ENCODE measurements at regions not wholly inside any gene's neighbourhood (a gene's known extent, or its start where the extent isn't known, plus 50 kb on each side); places are given as distances from the start of the nearest gene placed in this dataset.

DNA sequence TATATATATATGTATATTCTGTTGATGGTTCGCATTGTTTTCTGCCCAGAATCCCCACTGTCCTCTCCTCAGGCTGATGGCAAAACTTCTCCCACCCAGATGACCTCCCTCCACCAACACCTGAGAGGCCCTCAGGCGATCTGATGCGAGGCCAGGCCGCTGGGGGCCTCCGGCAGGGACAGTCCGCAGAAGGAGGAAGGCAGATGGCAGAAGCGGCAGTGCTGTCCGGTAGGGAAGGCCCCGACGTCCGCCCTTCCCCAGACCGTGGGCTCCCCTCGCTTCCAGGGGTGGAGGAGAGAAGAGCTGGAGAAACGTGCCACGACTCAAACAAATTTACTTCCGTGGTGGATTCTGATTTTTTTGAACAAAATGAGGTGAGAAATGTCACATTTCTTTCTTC lies 178.3 kb upstream of the RGS6 start:
- Histone ChIP-seq H3K4me3 (no peak overlapping the region), H3K36me3 (no peaks in the 10 kb centered on the region), H3K4me1 (peaks cover 0 to 18% (median 0%) of the 10 kb centered on the region in 3 donors), H3K27me3 (no peaks in the 10 kb centered on the region), H3K27ac (no peak overlapping the region), H3K9me3 (peaks cover 0 to 4% (median 0%) of the 10 kb centered on the region in 3 donors)
- TF ChIP-seq EP300 (IDR thresholded peaks at IDR 0.05) (no peak), CTCF (IDR thresholded peaks at IDR 0.05) (no peak), POLR2AphosphoS5 (IDR thresholded peaks at IDR 0.05) (no peak), POLR2A (IDR thresholded peaks at IDR 0.05) (no peak)
- WGBS, 2 donors (ENCODE audit: low coverage in 1 of 2), result 86 to 96% methylated on average over 6 to 13 of the region's 16 CpGs
- no peak for ATAC-seq

DNA sequence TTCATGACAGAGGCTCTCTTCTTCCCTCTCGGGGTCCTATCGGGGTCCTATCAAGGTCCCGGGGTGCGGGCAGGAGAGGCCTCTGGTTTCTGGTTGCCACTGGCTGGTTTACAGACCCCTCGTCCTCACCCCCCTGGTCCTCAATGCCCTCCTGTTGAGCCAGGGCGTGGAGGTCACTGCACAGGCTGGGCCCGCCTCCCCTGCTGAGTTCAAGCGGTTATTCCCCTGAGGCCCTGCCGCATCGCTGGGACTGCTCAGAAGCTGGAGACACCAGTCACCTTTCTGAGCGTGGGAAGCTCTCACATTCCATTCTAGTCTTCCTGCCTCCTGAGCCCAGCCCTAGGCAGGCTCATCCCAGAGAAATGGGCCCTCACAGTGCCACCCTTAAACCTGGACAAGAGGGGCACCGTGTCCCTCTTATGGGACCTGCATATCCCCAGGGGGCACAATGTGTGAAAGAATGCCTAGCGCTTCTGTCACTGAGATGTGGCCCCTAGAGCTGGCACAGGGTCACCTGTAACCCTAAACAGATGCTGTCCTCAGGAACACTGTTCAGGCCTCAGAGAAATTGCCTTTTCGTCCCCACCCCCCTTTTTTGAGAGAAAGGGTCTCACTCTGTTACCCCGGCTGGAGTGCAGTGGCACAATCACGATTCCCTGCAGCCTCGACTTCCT lies 177.7 kb upstream of the RGS6 start:
- ATAC-seq, result no peak
- WGBS, 2 donors (ENCODE audit: low coverage in 1 of 2), result 96 to 100% methylated on average over 1 to 9 of the region's 17 CpGs
- H3K4me1 ChIP-seq, result peaks cover 0 to 18% (median 0%) of the 10 kb centered on the region in 3 donors

GRCh38 chr14:71758229-71758951 lies 173.8 kb upstream of the RGS6 start:
- Histone ChIP-seq H3K9me3 (peaks cover 0 to 5% (median 0%) of the 10 kb centered on the region in 3 donors), H3K27ac (no peak overlapping the region), H3K27me3 (no peaks in the 10 kb centered on the region), H3K4me1 (peaks cover 0 to 11% (median 0%) of the 10 kb centered on the region in 3 donors), H3K36me3 (no peaks in the 10 kb centered on the region), H3K4me3 (no peak overlapping the region)
- no peak for ATAC-seq
- TF ChIP-seq POLR2A (IDR thresholded peaks at IDR 0.05) (no peak), POLR2AphosphoS5 (IDR thresholded peaks at IDR 0.05) (no peak), EP300 (IDR thresholded peaks at IDR 0.05) (no peak), CTCF (IDR thresholded peaks at IDR 0.05) (no peak)
- 24 to 54% methylated on average over 6 to 10 of the region's 12 CpGs for WGBS, 2 donors (ENCODE audit: low coverage in 1 of 2)

More for the DNA sequence above, 177.7 kb upstream of the RGS6 start:
- no peaks in the 10 kb centered on the region for H3K27me3 ChIP-seq
- TF ChIP-seq EP300 (IDR thresholded peaks at IDR 0.05) (no peak), POLR2A (IDR thresholded peaks at IDR 0.05) (no peak), POLR2AphosphoS5 (IDR thresholded peaks at IDR 0.05) (no peak), CTCF (IDR thresholded peaks at IDR 0.05) (no peak)
- no peaks in the 10 kb centered on the region for H3K9me3 ChIP-seq
- H3K27ac ChIP-seq, result no peak overlapping the region
- no peaks in the 10 kb centered on the region for H3K36me3 ChIP-seq
- no peak overlapping the region for H3K4me3 ChIP-seq

DNA sequence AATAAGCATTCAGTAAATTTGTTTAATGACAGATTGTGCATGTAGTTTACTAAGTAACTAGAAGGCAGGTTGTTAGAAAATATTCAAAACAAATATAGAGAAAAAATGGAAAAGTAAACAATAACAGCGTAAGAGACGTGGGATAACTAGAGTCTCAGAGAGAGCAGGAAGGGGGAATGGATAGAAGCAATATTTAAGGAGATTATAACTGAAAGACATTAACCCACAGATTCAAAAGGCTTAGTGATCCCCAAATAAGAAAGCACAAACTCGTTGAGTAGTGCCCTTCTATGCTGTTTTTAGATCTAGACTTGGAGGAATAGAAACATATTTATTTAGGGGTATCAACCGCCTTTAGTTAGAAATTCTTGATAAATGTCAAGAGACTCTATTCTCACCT lies 169.7 kb upstream of the RGS6 start:
- H3K27ac ChIP-seq, result no peak overlapping the region
- peaks cover 0 to 5% (median 0%) of the 10 kb centered on the region in 3 donors for H3K9me3 ChIP-seq
- H3K4me1 ChIP-seq, result peaks cover 0 to 16% (median 0%) of the 10 kb centered on the region in 3 donors
- TF ChIP-seq POLR2AphosphoS5 (IDR thresholded peaks at IDR 0.05), result no peak
- no peak for TF ChIP-seq EP300 (IDR thresholded peaks at IDR 0.05)
- TF ChIP-seq POLR2A (IDR thresholded peaks at IDR 0.05), result no peak
- TF ChIP-seq CTCF (IDR thresholded peaks at IDR 0.05), result no peak
- no peak overlapping the region for H3K4me3 ChIP-seq
- no peak for ATAC-seq
- 75 to 98% methylated on average over 3 to 4 of the region's 4 CpGs for WGBS, 2 donors (ENCODE audit: low coverage in 1 of 2)
- H3K36me3 ChIP-seq, result no peaks in the 10 kb centered on the region
- no peaks in the 10 kb centered on the region for H3K27me3 ChIP-seq
